Activated T-cell treated with anti-CD3 and anti-CD28 coated beads for 48 hours (primary cell): ENCODE measurements at regions not wholly inside any gene's neighbourhood (a gene's known extent, or its start where the extent isn't known, plus 50 kb on each side); places are given as distances from the start of the nearest gene placed in this dataset.

Experiments used
- DNase-seq: peaks from one replicate; pipeline ENCODE4 v3.0.0-alpha.2; 2020; ENCODE audit warnings: low read depth

- no peak for DNase-seq
These were observed 436.5 kb downstream of the SIPA1L2 start for GRCh38 chr1:232193451-232193783.

- DNase-seq: no peak
These were observed 437.0 kb downstream of the SIPA1L2 start for GRCh38 chr1:232192781-232193450.

GRCh38 chr1:232191560-232191959 is 438.4 kb downstream of the SIPA1L2 start:
- no peak for DNase-seq

GRCh38 chr1:232188318-232188717 is 441.6 kb downstream of the SIPA1L2 start:
- DNase-seq: no peak

- no peak for DNase-seq
These were observed 443.0 kb downstream of the SIPA1L2 start for GRCh38 chr1:232186931-232187330.

GRCh38 chr1:232184561-232185530 is 445.1 kb downstream of the SIPA1L2 start:
- no peak for DNase-seq

- DNase-seq: no peak
These were observed 446.1 kb downstream of the SIPA1L2 start for GRCh38 chr1:232183802-232184201.

- DNase-seq: no peak
These were observed 446.6 kb downstream of the SIPA1L2 start for GRCh38 chr1:232183266-232183800.

- DNase-seq: no peak
These were observed 447.7 kb downstream of the SIPA1L2 start for GRCh38 chr1:232182236-232182635.

GRCh38 chr1:232180779-232181136 is 449.2 kb downstream of the SIPA1L2 start:
- DNase-seq: no peak

- DNase-seq: no peak
These were observed 449.8 kb downstream of the SIPA1L2 start for GRCh38 chr1:232179896-232180778.

- DNase-seq: no peak
These were observed 451.7 kb downstream of the SIPA1L2 start for GRCh38 chr1:232178191-232178590.

GRCh38 chr1:232177438-232177837 is 452.5 kb downstream of the SIPA1L2 start:
- no peak for DNase-seq

GRCh38 chr1:232176222-232176621 is 453.7 kb downstream of the SIPA1L2 start:
- no peak for DNase-seq

- no peak for DNase-seq
These were observed 455.6 kb downstream of the SIPA1L2 start for GRCh38 chr1:232174306-232174705.

GRCh38 chr1:232172563-232172962 is 457.4 kb downstream of the SIPA1L2 start:
- DNase-seq: no peak

- DNase-seq: no peak
These were observed 459.0 kb downstream of the SIPA1L2 start for GRCh38 chr1:232170909-232171308.

GRCh38 chr1:232169436-232169835 is 460.5 kb downstream of the SIPA1L2 start:
- no peak for DNase-seq

GRCh38 chr1:232168508-232168907 is 461.4 kb downstream of the SIPA1L2 start:
- no peak for DNase-seq

GRCh38 chr1:232166942-232167341 is 463.0 kb downstream of the SIPA1L2 start:
- DNase-seq: no peak

GRCh38 chr1:232164078-232164963 is 465.6 kb downstream of the SIPA1L2 start:
- no peak for DNase-seq
